HG02938 (cell line): ENCODE measurements at regions not wholly inside any gene's neighbourhood (a gene's known extent, or its start where the extent isn't known, plus 50 kb on each side); places are given as distances from the start of the nearest gene placed in this dataset.
A peak's percentile ranks its signal among the peaks of the same experiment; 100 is the strongest.
"Not testable (repeated sequence)": the region's sequence is repeated elsewhere in the genome, so short reads cannot be mapped to it uniquely, and the experiment has no call there.

Experiments used
- ATAC-seq: cut with Tn5 transposase; IDR thresholded peaks from one replicate; pipeline ENCODE4 v1.9.1; 2021; ENCODE audit warnings: mild to moderate bottlenecking, moderate library complexity; ENCODE audit not compliant: unreplicated experiment

DNA sequence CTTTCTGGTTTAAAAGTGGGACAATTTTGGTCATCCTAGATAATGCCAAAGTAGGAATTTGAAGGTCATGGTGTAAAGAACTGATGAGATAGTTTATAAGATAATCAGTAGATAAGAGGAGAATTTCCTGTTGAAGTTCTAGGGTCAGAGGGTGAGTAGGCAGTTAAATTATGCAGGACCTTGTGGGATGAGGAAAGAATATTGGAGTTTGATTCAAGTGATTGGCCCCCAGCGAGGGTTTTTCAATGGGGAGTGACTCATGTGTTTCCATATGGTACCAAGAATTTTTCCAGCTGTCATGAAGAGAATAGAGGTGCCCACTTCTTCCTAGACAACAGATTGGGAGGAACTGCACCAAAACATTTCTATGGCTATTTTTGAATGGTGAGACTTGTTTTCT lies 940.2 kb upstream of the ZEB2 start:
- ATAC-seq: no peak

DNA sequence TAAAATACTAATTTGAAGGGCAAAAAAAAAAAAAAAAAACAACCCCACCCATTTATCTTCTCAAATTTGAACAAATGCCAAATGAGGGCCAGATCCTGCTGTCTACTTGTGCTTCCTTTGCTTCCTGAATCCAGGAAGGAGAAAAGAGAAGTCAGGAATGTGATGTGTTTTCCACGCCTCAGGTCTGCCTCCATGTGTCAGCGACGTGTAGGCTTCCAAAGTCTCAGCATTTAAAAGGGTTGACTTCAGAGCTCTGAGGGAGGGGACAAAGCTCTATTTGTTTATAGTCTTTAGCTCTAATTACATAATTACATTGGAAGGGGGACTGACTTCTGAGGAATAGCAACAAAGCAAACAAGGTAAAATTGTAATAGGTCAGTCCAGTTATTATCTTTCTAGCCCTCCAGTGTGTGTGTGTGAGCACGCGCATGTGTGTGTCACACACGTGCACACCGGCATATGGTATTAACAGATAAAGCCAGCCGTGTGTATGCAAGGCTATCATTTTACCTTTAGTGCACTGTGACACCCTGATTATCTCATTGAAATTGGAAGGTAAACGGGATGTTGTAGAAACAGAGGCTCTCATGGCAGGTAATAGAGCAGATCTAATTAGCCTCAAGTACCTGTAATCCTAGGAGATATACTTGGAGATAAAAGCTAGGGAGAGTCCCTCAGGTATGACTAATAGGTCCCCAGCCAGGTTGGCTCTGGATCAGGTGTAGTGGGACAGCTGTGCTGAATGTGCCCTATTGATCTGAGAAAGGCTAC lies 911.4 kb upstream of the ZEB2 start:
- ATAC-seq: no peak

DNA sequence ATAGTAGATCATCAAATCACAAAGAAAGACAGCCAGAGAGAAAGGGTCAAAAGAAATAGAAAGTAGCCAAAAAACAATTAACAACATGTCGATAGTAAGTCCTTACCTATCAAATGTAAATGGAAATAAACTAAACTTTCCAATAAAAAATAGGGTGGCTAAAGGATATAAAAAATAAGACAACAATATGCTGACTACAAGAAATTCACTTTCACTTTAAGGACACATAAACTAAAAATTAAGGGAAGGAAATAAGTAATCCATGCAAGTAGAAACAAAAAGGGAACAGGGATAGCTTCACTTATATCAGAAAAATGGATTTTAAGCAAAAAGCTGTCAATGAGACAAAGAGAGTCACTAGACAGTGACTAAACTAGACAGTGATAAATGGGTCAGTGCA lies 903.9 kb upstream of the ZEB2 start:
- ATAC-seq: no peak

DNA sequence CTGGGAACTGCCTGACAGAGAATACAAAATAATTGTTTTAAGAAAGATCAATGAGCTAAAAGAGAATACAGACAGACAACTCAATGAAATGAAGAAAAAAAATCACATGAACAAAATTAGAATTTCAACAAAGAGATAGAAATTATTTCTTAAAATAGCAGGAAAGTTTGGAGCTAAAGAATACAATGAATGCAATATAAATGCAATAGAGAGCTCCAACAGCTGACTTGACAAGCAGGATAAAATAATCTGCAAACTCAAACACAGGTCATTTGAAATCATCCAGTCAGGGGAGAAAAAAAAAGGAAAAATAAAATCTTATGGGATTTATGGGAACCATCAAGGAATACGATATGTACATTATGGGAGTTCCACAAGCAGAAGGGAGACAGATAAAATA lies 902.7 kb upstream of the ZEB2 start:
- no peak for ATAC-seq

DNA sequence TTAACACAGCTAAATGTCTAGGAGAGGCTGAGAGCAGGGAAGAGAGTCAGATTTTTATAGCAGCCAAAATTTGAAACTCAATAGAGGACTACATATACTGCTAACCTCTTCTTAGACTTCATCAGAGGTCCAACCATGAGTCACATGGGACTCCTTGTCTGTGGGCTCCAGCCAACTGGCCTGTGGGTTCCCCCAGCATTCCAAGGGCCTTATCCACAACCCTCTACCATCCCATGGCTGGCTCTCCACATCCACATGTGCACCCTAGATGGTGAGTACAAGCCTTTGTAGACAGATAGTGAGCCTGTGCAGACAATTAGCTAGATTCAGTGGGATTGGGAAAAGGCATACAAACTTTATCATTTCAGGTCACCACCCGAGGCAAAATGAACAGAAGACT lies 901.9 kb upstream of the ZEB2 start:
- ATAC-seq: no peak

DNA sequence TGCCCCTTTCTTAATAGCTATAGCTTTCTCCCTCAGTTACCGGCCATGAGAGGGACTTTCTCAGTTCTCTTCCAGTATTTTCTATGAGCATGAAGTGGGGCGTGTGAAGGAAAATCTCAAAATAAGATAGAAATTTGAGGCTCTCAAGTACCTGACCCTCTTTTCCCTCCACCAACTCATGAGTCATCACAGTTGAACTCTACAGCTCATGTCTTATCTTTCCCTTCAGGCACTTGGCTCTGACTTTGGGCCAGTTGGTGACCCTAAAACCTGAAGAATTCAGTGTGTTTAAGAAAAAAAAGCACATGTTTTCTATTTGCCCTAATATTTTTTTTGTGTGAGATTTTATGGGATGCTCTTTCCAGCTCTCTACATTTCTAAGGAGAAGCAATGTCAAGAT lies 896.7 kb upstream of the ZEB2 start:
- ATAC-seq: no peak

DNA sequence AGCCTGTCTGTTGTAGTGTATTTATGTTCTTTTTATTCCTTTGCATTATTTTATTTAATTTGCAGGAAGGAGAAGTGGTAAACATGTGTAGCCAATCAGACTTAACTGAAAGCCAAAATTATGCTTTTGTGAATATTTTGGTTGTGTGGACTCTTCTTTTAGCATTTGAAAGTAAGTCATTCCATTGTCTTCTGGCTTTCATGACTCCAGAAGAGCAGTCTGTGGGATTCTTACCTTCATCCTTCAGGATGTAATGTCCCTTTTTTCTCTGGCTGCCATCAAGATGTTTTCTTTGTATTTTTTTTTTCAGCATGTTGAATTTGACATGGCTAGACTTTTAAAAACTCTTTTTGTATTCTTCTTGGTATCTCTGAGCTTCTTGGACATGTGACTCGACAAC lies 895.2 kb upstream of the ZEB2 start:
- ATAC-seq: no peak

DNA sequence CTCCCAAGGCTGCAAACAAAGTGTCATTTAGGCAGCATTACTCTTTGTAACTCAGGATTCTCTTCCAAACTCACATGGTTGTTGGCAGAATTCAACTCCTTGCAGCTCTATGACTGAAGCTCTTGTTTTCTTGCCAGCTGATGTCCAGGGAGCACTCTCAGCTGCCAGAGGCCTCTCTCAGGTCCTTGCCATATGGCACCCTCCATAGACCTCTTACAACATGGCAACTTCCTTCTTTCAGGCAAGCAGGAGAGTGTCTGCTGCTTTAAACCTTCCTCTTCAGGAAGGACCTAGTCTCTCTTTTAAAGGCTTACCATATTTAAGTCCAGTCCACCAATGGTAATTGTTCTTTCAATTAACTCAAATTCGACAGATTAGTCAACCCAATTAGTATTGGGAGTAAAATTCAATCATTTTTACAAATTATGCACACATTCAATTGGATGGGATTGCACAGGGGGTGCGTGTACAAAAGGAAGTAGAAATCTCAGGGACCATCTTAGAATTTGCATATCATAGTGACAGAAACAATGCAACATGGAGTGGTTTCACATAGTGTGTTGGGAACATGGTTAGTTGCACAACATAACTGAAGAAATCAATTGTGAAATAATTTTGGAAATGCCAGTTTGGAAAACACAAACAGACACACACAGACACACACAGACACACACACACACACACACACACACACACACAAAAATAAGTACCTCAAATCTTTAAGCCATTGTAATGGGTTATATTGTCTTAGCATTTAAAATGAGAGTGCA lies 893.5 kb upstream of the ZEB2 start:
- no peak for ATAC-seq

DNA sequence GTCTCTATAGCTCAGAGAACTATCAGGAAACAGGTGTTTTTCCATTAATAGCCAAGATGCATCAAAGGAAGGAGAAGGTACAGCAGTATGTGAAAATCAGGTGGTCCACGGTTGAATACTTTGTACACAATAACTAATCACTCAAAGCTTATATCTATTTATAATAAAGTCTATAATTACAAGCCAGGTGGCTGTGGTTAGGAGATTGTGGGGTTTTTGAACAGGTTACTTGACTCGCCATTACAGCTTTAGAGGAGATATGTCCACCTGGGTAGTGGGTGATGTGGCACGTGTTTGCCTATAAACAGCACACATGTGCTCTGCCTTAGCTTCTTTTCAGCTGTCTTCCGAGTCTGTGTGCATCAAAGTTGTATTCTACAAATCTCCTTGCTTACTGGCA lies 892.2 kb upstream of the ZEB2 start:
- peak; percentile 31 for ATAC-seq

DNA sequence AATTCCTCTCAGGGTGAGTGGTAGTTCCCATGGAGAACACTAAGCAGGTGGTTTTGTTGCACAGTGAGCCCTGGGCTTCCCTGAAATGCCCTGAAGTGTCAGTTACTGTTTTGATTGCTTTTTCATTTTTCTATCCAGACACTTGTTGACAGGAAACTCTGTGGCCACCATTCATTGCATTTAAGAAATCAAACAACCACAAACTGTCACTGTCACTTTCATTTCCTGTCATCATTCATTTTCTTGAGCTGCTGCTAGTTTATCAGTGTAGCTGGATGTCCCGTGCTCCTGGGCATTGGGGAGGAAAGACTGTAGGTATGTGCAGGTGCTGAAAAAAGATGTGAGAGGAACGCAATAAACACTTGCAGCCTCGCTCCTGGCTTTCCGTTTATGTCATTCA lies 891.6 kb upstream of the ZEB2 start:
- ATAC-seq: peak; percentile 90

DNA sequence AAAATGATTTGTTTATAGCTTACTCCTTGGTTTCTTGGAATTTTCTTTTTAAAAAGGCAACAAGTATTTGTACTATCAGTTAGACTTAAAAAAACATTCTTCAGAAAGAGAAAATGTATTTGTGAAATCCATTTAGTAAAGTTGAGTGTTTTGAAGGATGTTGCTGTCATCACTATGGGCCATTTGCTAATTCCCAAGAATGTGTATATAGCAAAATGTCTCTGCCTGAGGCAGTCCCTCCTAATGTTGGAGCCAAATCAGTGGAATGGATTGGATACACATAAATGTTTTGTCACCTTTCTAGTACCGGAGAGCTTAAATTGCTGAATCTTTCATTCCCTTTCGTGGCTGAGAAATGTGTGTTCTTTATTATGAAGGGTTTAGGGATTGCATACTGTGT lies 890.2 kb upstream of the ZEB2 start:
- no peak for ATAC-seq

DNA sequence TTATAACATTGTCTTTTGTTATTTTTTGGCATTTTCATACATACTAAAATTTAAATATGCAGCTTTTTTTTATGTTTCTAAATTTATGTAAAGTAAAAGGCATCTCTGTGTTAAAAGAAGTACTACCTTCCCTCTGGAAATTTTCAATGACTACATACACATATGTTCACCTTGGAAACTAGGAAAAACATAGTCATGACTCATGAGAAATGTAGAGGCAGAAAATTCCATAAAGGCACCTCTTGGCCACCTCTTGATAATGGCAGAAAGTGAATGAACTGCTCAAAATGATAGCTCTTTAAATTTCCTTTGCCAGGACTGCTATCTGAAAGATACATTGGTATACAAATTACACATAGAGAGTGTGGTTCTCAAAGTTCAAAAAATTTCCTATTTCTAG lies 889.1 kb upstream of the ZEB2 start:
- no peak for ATAC-seq

DNA sequence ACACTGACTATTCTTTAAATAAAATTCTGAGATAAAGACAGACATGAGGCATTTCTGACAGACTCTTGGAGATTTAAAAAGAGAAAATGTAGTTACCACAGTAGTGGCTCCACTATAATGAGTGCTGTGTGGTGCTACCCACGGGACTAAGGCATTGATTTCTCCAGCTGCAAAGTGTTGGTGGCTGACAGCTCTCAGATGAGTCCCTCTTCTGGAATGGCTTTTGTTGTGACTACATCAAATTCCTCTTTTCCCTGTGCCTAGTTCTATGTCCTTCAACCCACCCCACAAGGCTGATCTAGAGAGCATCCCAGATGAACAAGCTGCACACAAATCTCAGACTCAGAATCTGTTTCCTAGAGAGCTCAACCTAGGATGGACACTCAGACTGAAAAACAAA lies 884.8 kb upstream of the ZEB2 start:
- no peak for ATAC-seq

DNA sequence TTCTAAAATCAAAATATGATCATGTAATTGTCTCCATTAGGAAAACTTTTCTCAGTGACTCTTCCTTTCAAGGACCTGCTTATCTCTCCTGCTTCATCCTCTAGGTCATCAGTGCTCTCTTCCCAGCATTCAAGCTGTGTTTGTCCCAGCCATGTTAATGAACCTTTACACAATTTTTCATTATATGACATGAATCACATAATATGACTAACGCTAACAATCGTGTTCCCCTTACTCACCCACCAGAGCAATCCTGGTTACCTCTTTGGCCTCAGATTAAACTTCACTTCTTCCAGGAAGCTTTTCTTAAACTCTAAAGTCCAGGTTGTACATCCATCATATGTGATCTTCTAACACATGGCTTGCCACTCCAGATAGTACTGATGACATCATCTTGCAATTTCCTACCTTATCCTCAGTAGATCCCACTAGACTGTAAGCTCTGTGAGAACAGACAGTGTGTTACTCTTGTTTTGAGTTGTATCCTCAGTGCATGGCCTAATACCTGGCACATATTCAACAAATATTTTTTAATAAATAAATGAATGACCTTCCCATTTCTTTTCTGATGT lies 882.9 kb upstream of the ZEB2 start:
- no peak for ATAC-seq

DNA sequence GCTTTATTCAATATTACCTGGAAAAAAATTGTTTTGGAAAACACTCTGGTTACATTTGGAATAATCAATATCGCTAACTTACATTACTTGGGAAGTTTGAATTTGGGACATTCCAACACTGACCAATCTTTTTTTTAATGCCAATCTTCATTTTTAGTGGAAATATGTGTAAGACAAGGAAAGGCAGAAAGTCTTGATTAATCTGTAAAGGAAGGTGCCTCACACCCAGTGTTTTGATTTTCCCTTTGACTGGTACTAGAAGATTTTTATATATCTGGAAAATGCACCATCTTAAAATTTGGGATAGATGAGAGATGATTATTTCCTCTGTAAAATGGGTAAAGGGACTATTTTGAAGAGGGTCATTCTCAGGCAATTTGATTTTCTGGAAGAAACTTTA lies 879.2 kb upstream of the ZEB2 start:
- ATAC-seq: no peak

DNA sequence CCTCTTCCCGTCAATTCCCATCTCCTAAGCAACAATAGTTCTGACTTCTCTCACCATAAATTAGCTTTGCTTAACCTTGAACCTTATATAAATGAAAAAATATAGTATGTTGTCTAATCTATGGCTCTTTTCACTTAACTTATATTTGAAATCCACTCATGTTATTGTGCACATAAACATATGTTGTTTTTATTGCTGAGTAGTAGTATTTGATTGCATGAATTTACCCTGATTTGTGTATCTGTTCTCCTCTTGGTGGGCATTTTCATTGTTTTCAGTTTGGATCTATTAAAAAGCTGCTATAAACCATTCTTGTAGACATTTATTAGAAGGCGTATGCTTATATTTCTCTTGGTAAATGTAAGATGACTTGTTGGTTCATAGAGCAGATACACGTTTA lies 874.3 kb upstream of the ZEB2 start:
- ATAC-seq: no peak

DNA sequence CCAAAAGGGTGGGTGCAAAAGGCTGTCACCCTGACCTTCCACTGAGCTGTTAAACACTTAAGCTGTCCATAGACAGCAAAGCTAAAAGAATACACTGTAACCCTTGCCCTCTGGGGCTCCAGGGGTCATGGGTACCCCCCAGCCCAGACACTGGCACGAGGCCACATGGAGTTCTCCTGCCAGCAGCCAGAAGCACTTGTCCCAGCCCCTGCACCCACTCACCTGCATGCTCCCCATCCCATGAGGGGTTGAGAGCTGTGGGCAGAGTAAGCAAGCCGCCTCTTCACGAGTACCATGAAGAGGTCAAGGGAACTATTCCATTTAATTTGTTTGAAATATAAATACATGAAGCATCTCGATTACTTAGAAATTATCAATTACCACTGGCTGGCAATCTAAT lies 867.1 kb upstream of the ZEB2 start:
- no peak for ATAC-seq

DNA sequence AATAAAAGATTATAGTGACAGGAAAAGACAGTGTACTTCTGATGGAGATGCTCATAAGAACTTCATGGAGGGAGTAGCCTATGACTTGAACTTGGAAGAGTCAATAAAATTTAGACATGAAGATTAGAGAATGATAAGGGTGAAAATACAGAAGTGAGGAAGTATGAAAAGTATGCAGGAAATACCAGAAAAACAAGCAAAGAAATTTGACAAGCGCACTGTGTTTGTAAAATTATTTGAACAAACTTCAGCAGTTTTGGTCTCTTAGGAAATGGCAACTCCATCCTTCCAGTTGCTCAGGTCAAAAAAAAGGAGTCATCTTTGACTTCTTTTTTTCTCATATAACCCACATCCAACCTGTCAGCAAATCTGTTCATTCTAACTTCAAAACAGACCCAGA lies 864.0 kb upstream of the ZEB2 start:
- ATAC-seq: no peak

DNA sequence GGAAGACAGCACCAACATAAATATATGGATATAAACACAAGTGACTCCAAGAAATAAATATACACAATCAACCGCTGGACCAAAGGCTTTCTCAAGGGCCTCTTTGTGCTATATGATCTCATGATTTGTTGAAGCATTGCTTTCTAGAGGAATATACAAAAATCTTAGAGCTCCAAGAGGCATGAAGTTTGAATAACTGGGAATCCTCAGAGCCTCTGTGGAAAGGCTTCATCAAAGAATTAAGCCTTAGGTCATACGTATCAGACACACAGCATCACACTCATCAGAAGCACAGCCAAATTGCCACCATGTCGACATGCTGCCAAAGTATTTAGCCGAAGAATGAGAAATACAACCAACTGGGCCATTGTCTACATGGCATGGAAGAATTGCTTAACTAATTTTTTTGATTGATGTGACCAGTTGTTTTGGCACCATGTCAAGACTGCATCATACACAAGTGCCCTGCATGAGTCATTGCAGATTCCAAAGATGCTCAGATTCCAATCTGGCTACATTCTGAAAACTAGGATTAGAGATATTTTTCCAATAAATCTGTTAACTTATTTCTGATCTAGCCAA lies 860.6 kb upstream of the ZEB2 start:
- no peak for ATAC-seq

DNA sequence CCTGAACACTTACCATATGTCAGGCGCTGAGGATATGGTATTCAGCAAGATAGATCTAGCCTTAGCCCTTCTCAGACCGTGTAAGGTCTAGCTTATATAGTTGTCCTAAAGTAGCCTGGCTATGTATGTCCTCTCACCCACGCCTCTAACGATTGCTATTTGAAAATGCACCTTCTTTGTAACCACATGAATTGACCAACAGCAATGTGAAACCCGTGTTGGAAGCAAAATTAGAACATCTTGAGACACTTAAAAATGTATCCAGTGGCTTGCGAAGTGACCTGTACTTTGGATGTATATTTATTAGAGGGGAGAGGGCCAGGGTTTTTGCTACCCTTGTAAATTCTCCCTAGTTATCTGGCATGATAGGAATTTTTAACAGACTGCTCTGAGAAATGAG lies 860.0 kb upstream of the ZEB2 start:
- ATAC-seq: no peak

DNA sequence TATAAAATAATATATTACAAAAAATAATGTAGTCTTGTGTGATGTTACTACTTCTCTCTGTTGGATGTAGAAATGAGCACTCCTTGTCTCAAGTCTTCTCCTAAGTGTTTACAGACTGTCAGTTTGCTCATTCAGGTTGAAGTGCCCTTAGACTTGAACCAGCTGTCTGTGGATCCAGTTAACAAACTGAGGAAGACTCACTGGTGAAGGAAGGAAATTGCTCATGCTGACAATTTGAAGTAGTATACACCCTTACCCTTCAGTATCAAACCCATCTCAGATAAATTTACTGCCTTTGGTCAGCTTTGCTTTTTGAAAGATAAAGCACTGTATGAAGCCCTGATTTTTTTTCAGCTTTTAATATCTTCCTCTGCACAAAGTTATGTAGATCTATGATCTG lies 854.2 kb upstream of the ZEB2 start:
- no peak for ATAC-seq

DNA sequence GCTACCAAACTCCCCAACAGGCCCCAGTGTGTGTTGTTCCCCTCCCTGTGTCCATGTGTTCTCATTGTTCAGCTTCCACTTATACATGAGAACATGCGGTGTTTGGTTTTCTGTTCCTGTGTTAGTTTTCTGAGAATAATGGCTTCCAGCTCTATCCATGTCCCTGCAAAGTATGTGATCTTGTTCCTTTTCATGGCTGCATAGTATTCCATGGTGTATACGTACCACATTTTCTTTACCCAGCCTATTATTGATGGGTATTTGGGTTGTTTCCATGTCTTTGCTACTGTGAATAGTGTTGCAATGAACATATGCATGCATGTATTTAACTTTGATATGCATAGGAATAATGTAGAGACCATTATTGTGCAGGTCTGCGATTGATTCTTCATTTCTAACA lies 847.4 kb upstream of the ZEB2 start:
- not testable (repeated sequence) for ATAC-seq
